OCI-M2 (cell line): ENCODE measurements at regions not wholly inside any gene's neighbourhood (a gene's known extent, or its start where the extent isn't known, plus 50 kb on each side); places are given as distances from the start of the nearest gene placed in this dataset.
"Not testable (repeated sequence)": the region's sequence is repeated elsewhere in the genome, so short reads cannot be mapped to it uniquely, and the experiment has no call there.

ENCODE experiments used
- DNase-seq: peaks from one replicate; lab custom pipeline; 2025; ENCODE audit not compliant: unreplicated experiment; lab: John Stamatoyannopoulos, UW

- DNase-seq: no peak
Measured at GRCh38 chr3:36075491-36075890, 304.8 kb upstream of the STAC start.

- DNase-seq: no peak
Measured at GRCh38 chr3:36077320-36077719, 303.0 kb upstream of the STAC start.

DNA sequence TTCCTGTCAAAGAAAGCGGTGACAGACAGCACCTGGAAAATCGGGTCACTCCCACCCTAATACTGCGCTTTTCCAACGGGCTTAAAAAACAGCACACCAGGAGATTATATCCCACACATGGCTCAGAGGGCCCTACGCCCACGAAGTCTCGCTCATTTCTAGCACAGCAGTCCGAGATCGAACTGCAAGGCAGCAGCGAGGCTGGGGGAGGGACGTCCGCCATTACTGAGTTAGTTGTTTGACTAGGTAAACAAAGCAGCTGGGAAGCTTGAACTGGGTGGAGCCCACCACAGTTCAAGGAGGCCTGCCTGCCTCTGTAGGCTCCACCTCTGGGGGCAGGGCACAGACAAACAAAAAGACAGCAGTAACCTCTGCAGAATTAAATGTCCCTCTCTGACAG, 297.3 kb upstream of the STAC start:
- not testable (repeated sequence) for DNase-seq

DNA sequence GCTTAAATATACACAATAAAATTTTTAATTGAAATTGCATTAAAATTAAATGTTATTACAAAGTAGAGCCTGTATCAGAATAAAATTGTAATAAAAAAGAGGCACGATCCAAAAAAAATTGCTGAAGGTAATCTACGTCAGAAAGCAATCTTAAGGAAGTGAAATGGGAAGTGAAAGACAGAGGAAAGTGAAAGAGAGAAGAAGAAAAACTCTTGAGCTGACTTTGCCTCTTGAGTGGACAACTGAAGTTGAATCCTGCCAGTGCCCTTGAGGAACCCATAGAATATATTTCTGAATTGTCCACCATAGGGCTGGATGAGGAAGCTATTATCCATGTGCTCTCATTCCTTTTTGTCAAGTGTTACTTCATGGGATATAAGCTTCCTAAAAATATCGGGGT, 285.1 kb upstream of the STAC start:
- no peak for DNase-seq

GRCh38 chr3:36097209-36097608, 283.1 kb upstream of the STAC start:
- no peak for DNase-seq

DNA sequence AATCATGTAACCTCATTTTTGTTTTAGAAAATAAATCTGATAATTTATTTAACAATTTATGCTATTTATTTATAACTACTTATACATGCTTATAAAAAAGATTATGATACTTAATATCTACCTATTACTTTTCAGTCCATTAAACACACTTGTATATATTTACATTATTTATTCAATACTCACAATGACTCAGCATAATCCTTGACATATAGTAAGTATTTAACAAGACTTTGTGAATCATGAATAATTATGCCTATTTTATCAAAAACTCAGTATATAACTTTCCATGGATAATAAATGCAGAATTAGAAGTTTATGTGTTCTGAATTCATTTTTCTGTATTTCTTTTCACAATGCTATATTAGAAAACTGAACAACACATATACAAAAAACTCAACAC, 266.0 kb upstream of the STAC start:
- no peak for DNase-seq

GRCh38 chr3:36124118-36124796, 256.0 kb upstream of the STAC start:
- DNase-seq: no peak

DNA sequence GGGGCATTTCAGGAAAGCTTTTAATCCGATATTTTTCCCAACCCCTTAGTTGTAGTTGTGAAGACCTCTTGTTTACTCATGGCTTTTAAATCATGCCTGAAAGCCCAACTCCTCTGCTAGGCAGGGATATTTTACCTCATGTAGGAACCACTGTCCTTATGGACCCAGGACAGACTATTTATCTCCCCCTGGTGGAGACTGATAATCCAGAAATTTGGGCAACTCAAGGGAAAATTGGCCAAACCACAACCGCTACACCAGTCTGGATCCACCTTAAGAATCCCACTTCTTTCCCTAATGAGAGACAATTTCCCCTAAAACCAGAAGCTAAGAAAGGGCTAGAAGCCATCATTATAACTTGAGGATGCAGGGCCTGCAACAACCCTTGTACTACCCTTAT, 248.1 kb upstream of the STAC start:
- no peak for DNase-seq

DNA sequence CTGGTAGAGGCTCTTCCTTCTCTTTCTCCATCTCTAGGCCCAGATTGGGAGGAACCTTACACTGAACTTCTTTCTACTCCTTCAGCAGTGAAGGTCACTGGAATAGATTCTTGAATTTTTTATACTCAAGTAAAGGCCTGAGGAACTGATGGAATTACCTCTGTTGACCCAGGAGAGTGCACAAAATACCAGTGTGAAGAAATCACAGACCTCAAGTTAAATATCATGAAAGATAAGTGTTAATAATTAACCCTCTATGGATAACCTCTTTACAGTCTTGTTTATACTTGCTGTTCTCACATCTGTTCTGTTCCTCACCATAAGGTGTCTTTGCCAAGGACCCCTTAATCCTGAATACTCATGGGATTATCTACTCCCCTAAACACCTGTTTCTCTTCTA, 244.4 kb upstream of the STAC start:
- no peak for DNase-seq

DNA sequence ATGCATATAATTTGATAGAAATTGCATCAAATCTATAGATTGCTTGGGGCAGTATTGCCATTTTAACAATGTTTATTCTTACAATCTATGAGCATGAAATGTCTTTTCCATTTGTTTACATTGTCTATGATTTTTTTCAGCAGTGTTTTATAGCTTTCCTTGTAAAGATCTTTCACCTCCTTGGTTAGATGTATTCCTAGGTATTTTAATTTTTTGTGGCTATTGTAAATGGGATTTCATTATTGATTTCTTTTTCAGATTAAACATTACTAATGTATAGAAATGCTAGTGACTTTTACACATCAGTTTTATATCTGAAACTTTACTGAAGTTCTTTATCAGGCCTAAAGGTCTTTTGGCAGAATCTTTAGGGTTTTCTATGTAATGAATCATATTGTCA, 237.6 kb upstream of the STAC start:
- DNase-seq: no peak

DNA sequence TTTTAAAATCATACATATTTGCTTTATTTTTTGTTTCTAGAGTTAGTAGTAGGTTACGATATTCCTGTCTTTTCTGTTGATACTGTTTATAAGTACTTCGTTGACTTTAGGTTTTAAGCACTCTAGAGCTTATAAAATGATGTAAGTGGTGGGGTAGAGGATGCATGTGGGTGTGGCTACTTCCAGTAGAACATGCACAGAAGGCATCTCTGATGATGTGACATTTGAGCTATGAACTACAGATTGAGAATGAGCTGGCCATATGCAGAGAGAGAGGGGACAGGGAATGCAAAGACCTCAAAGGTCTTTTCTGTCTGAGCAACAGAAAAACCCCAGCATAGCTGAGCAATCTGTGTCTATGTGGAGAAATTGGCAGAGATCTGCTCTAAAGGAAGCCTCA, 233.9 kb upstream of the STAC start:
- no peak for DNase-seq

DNA sequence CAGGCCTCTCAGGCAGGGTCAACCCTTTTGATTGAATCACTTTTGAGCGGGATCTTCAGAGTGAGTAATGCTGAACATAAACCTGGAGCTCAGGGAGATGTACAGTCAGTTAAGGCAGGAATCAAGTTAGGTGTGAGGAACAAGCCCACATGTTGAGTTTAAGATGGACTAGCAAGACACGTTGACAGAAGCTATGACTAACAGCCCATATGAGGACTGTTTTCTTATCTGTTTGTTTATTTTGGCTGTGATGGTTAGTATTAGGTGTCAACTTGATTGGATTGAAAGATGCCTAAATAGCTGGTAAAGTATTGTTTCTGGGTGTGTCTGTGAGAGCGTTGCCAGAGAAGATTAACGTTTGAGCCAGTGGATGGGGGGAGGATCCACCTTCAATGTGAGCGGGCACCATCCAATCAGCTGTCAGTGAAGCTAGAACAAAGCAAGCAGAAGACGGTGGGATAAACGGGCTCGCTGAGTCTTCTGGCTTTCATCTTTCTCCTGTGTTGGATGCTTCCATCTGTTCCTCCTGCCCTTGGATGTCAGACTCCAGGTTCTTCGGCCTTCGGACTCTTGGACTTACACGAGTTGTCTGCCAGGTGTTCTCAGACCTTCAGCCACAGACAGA, 232.3 kb upstream of the STAC start:
- DNase-seq: no peak

DNA sequence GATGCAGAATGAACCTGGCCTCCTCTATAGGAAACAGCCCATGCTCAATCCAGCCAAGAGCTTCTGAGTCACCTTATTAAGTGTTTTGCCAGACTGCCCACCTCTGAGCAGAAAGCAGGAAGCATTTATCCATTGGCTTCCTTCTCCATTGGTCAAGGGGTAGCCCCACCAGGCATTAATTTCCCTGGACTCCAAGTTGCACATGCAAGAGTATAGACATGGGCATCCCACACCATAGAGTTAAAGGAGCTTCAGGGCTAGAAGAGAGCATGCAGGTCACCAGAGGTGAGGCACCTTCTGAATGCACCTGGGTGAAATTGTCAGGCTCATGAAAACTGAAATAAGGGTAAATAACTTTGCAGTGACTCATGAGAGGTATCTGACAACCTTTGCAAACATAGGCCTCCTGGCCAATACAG, 230.8 kb upstream of the STAC start:
- DNase-seq: no peak

DNA sequence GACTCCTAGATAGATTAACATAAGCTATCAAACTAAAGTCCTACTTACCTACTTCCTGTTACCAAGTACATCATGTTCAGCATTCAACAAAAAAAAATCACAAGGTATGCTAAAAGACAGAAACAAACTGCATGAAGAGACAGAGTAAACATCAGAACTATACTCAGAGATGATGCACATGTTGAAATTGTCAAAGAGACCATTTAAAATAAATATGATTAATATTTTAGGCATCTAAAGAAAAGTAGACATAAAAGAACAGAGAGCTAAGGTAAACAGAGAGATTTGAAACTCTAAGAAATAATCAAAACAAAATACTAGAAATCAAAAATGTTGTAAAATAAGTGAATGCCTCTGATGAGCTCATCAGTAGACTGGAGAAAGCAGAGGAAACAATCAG, 224.8 kb upstream of the STAC start:
- no peak for DNase-seq

DNA sequence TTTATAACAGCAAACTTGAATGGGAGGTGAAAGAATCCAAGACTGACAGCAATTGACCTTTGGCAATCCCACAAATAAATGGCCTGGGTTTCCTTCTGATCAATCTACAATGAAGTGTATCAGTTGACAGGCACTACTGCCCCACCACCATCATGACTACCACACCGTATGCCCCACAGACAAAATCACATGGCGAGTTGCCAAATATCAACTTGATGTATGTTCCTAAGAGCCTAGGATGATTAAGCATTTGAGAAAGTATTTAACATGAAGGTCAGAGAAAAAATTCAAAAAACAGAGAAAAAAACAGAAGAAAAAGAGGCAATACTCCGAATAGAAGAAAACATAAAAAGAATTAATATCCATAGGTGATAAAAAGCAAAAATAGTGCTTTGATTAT, 215.9 kb upstream of the STAC start:
- DNase-seq: no peak

- DNase-seq: no peak
Measured at GRCh38 chr3:36165509-36166290, 214.6 kb upstream of the STAC start.

GRCh38 chr3:36166477-36166876, 213.8 kb upstream of the STAC start:
- DNase-seq: no peak

GRCh38 chr3:36172699-36173098, 207.6 kb upstream of the STAC start:
- no peak for DNase-seq

GRCh38 chr3:36175113-36175812, 205.0 kb upstream of the STAC start:
- DNase-seq: no peak

GRCh38 chr3:36175916-36176461, 204.3 kb upstream of the STAC start:
- DNase-seq: no peak

DNA sequence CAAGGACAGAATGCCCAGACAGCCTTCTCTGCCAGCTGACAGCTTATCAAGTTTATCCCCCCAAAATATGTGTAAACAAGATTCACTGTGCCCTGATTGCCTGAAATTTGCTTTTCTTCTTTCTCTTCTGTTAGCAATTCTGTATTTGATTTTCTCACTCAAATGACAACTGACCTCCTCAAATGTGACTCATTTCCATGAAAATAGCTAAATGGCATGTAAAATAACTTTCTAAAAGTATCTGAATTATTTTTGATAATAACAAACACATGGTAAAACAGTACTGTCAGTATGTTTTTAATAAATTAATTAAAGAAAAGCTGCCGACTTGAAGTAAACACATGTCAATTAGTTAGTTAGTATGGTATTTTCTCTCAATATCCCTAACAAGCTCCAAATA, 202.3 kb upstream of the STAC start:
- DNase-seq: no peak
